NCI-H2107 treated with DMSO at 0.1 percent for 48 hours (cell line): ENCODE measurements at regions not wholly inside any gene's neighbourhood (a gene's known extent, or its start where the extent isn't known, plus 50 kb on each side); places are given as distances from the start of the nearest gene placed in this dataset.

Source experiments
- DNase-seq: peaks from one replicate; lab custom pipeline; 2025; ENCODE audit not compliant: unreplicated experiment; lab: John Stamatoyannopoulos, UW

GRCh38 chr2:12105180-12105579 lies 358.7 kb downstream of the LPIN1 start:
- DNase-seq = no peak

- no peak for DNase-seq
Observed at GRCh38 chr2:12106440-12107080, 360.1 kb downstream of the LPIN1 start.

DNA sequence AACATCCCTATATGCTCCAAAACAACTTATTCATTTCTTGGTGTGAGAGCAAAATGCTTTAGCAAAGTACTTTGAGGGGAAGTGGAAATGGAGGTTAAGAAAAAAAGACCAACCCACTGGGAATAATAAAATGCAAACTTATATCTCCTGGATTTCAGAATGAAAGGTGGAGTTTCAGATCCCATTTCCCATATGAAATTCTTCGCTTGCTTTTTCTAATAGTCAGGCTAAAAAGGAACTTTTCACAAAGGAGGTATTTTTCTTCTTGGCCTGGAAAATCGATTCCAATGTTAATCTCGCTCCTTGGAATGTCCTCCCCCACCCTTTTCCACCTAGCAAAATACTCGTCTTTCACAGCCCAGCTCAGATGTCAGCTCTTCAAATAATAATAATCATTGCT lies 360.9 kb downstream of the LPIN1 start:
- DNase-seq = no peak

- DNase-seq = no peak
Observed at GRCh38 chr2:12107939-12108338, 361.5 kb downstream of the LPIN1 start.

DNA sequence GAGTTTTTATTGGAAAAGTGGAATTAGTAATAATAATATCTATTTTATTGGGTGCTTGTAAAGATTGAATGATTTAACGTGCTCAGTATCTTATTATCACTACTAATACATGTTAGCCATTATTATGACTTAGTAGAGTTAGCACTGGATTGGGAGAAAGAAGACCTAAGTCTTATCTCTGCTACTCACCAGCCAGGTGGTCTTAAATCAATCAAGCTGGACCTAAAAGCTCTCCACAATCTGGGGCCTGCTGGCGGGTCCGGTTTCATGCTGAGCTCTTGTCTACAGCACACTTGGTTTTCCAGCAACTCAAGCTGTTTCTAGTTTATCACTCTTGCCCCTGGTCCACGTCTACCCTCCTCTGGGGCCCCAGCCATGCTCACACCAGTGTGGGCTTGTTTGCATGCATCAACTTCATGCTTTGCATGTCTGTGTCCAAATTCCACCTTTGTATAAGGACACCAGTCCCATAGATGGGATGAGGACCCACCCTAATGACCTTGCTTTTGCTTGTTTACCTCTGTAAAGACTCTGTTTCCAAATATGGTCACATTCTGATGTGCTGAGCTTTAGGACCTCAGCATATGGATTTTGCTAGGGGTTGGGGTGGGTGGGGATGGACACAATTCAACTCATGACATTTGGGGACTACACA lies 363.1 kb downstream of the LPIN1 start:
- no peak for DNase-seq

DNA sequence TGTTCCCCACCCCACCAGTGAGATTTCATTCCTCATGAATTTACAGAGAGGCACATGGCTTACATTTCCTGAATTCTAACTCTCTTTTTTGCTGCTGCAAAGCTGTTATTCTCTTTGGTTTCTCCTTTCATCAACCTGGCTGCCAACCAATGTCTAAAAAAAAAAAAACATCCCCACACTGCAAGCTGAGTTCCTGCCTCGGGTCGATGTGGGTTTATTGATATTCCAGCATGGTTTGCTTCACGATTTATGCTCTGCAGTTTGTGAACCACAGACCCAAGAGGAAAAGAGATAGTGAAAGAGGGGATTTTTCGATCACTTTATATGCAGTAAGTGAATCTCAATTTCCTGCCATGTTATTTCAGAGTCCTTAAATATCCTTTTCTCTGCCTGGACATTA lies 363.6 kb downstream of the LPIN1 start:
- DNase-seq = no peak

DNA sequence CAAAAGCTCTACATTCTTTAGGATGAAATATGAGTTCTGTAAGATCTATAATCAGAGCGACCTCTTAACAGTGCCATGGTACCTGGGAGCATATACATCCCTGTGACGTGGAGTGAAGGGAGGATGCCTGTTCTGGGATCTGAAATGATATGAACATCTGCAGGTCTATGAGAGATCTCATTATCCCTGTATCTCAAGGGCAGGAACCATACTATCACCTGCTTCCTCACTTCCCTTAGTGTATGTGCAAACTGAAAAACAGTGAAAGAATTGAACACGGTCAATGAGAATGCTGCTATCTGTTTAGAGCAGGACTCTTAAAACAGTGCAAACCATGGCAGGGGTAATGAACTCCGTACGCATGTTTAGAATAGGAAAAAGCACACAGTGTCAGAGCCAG lies 364.0 kb downstream of the LPIN1 start:
- DNase-seq = no peak

- DNase-seq = no peak
Observed at GRCh38 chr2:12113412-12113811, 367.0 kb downstream of the LPIN1 start.

GRCh38 chr2:12114816-12115215 lies 368.4 kb downstream of the LPIN1 start:
- DNase-seq = no peak

- no peak for DNase-seq
Observed at GRCh38 chr2:12116228-12116750, 369.9 kb downstream of the LPIN1 start.

- no peak for DNase-seq
Observed at GRCh38 chr2:12119841-12120240, 373.4 kb downstream of the LPIN1 start.

GRCh38 chr2:12120281-12121150 lies 374.1 kb downstream of the LPIN1 start:
- DNase-seq = no peak

- no peak for DNase-seq
Observed at GRCh38 chr2:12124790-12125189, 378.4 kb downstream of the LPIN1 start.

- DNase-seq = no peak
Observed at GRCh38 chr2:12126318-12126717, 379.9 kb downstream of the LPIN1 start.

GRCh38 chr2:12127638-12128037 lies 381.2 kb downstream of the LPIN1 start:
- no peak for DNase-seq

GRCh38 chr2:12131975-12132374 lies 385.5 kb downstream of the LPIN1 start:
- no peak for DNase-seq

- no peak for DNase-seq
Observed at GRCh38 chr2:12141618-12142258, 395.3 kb downstream of the LPIN1 start.

DNA sequence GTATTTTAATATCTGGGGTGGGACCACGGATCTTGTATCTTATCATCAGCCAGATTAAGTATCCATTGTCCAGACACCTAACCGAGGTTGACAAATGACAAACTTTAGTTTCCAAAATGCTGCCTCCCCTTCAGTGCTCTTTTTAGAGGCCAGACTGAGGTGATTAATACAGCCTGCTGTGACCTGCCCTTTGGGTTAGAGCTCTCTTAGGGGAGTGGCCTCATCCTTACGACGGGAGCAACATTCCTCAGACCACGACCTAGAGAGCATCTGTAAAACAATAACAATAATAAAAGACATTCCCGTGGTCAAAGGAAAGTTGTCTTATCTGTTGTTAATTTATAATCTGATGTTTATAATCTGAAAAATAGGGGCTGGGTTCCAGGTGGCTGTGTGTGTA lies 405.3 kb downstream of the LPIN1 start:
- no peak for DNase-seq

DNA sequence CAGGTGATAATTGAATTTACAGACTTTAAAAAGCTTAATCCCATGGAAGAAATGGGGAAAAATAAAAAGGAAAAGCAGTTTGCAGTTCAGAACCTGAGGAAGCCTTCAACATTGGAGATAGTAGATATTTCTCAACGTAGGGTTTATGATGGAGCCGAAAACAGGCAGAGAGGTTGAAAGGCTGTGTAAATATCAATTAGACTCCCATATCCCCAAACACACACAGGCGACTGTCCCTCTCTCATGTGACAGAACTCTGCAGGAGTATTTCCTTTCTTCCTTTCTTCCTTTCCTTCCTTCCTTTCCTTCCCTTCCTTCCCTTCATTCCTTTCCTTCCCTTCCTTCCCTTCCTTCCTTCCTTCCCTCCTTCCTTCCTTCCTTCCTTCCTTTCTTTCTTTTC lies 406.5 kb downstream of the LPIN1 start:
- no peak for DNase-seq

GRCh38 chr2:12155303-12156051 lies 409.0 kb downstream of the LPIN1 start:
- DNase-seq = no peak

GRCh38 chr2:12156349-12156748 lies 409.9 kb downstream of the LPIN1 start:
- DNase-seq = no peak
